GM18508 (cell line): ENCODE measurements at regions not wholly inside any gene's neighbourhood (a gene's known extent, or its start where the extent isn't known, plus 50 kb on each side); places are given as distances from the start of the nearest gene placed in this dataset.
"Not testable (repeated sequence)": the region's sequence is repeated elsewhere in the genome, so short reads cannot be mapped to it uniquely, and the experiment has no call there.

Source experiments
- ATAC-seq: cut with Tn5 transposase; IDR thresholded peaks from one replicate; pipeline ENCODE4 v1.9.1; 2021; ENCODE audit warnings: moderate number of reproducible peaks; ENCODE audit not compliant: insufficient read depth, unreplicated experiment

DNA sequence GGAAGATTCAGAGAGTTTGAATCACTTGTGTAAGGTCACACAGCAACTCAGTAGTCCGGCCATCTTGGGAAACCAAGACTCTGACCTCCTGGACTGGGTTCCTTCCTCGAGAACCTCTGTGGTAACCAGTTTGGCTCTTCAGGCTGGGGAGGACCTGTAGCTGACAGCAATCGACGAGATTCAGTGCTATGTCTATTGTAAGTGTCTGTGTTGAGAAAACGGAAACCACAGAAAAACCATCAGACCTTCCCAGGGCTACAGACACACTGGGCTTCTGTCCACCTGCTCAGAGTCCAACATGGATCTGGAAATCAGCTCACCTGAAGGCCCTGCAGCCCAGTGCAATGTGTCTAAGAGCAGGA, 403.7 kb downstream of the RPS24 start:
- ATAC-seq, result no peak

DNA sequence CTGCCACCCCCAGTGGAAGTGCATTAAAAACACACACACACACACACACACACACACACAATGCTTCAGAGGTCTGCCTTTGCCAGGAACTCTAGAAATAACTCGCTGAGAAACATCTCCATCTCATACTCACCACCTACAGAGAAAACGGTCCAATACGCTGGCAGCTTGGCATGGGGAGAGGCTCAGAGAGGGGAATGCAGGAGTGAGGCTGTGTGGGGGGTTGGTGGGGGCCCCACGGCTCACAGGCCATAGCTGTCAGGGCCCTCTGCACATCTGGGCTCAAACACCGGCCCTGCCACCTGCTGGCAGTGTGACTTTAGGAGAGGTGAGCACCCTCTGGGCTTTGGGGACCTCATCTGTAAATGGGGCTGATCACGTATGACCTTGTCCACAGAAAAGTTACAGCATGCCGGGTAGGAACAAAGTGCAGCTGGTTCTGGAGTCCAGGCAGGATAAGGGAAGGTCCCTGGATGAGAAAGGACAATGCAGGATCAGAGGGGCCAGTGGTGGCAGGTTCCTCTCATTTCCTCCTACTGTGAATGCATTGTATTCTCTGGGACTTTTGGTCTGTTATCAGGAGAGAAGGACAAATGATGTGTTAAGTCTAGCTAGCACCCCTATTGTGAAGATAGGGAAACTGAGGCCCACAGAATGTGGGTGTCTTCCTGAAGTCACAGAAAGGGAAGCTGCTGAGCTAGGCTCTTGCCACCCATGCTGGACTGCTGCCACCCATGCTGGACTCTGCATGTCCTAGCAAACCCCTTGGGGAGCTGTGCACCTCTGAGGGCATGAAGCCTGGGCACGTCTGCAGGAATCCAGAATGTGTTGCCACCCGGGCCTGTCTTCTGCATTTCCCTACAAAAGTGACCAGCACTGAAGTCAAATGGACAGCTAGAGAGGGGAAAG, 404.6 kb downstream of the RPS24 start:
- ATAC-seq, result no peak

DNA sequence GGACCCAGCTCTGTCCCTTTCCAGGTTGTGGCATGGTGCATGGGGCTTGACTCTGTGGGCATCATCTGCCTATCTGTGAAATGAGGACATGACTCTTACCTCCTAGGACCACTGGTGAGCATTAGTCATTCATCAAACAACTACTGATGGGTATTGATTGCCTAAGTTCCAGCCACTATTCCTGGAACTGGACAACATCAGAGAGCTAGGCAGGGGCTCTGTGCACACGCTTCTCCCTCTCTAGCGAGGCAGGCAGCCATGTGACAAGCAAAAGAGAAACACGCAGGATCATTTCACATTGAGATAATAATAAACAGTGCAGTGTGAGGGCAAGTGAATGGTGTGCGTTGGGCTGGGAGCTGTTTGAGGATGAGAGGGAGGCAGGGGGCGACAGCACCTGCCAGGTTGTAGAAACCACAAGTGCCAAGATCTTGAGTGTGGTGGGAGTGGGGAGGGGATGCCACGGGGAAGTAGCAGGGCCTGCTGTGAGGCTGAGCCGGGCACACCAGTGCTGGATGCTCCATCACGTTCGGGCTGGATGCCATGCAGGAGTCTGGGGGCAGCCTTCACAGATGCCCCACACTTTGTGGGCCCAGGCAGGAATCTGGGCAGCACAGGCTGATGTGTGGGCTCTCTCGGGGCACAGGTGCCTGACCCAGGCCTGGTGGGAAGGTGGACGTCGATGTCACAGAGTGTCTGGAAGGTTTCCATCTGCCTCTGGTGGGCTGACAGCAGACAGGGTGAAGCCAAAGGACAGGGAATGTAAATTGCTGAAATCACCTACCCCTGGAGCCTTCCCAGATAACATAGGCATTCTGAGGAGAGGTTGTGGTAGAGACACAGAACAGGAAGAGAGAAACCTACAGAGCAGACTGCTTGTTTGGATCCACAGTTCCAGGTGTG, 405.5 kb downstream of the RPS24 start:
- no peak for ATAC-seq

DNA sequence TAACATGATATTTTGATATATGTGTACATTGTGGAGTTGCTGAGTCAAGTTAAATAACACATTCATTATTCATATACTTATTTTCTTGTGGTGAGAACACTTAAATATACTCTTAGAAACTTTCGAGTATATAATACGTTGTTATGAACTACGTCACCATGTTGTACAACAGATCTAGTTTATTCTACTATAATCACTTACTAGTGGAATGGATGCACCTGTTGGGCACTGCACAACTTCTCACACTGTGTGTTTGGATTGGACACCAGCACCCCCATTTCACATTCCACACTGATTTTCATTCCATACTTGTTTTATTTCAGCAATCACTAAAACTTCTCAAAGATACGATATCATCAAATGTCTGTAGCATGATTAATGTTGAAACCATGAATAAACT, 407.3 kb downstream of the RPS24 start:
- no peak for ATAC-seq

DNA sequence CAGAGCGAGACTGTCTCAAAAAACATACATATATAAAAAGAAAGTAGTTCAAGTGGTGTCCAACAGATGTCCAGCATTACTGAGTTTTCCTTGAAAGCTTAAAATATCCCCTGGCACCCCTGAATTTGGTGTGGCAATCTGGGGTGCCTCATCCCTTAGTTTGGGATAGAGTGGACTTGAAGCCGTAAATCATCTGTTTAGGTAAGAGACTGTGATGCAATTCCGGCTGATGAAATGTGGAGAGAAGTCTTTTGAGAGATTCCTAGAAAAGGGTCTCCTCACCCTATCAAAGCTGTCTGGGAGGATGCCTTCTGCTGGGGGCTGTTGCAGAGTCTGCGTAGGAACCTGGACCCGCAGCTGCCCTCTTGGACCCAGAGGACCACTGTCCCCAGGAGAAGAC, 408.0 kb downstream of the RPS24 start:
- no peak for ATAC-seq

DNA sequence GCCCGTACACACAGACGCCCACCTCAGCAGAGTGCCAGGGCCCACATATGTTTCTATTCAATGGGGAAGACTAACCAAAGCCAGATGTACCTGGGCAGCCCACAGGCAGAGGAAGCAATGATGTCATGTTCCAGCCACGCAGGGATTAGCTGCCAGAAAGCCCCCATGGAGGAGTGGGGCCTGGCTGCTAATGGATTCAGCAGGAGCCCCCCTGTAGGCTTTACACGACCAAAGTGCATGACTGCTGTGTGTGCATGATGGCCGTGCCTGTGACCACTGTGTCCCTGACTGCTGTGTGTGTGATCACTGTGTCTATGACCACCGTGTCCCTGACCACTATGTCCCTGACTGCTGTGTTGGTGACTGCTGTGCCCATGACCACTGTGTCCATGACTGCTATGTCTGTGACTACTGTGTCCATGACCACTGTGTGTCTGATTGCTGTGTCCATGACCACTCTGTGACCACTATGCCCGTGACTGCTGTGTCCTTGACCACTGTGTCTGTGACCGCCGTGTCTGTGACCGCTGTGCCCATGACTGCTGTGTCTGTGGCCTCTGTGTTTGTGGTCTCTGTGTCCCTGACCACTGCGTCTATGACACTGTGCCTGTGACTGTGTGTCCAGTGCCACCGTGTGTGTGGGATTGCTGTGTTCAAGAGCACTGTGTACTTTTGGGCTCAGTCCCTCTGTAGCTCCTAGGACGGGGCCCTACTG, 409.3 kb downstream of the RPS24 start:
- ATAC-seq, result no peak

DNA sequence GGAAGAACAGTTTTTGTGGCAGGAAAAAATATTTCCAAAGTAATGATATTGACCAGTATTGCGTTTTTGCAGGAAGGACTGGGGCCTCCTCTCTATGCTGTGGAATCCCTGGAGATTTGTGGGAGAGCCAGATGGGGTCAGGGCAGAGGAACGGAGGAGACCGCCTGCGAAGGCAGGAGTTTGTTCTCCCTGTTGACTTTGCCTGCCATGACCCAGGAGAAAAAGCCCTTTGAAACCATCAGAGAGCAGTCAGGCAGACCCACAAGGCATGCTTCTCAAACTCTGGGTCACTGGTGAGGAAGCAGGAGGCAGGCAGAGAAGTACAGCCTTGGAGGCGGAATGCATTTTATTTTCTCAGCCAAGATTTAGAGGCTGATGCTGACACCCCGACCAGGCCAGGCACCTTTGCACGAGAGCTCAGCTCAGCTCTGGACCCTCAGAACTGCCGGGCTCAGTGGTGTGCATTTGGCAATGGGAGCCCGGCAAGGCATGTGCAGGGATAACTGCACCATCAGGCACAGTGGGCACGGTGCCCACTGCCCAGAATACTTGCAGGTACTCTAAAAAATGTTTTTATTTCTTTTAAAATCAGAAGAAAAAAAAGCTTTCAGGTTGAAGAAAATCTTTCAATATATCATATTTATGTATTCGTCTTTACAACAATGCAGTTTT, 410.4 kb downstream of the RPS24 start:
- ATAC-seq, result no peak

DNA sequence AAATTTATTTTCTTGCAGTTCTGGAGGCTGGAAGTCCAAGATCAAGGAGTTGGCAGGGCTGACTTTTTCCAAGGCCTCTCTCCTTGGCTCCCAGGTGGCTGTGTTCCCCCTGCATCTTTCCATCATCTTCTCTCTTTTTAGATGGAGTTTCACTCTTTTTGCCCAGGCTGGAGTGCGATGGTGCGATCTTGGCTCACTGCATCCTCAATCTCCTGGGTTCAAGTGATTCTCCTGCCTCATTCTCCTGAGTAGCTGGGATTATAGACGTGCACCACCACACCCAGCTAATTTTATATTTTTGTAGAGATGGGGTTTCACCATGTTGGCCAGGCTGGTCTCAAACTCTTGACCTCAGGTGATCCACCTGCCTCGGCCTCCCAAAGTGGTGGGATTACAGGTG, 411.1 kb downstream of the RPS24 start:
- not testable (repeated sequence) for ATAC-seq

DNA sequence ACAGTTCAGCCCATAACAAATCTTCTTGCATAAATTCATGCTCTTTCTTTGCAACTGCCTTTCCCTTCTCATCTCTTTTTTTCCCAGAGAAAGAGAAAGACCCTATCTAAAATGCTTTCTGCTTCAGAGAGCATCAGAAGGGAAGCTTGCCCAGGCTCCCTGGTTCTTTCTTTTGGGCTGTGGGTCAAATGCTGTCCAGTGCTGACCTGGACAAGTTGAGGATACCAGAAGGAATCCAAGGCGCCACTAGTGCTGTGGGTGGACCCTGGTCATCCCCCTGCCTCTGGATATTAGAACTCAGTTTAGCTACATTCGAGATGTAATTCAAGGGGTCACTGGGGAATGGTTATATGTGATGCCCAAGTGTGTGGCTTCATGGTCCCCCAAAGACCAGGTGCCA, 411.6 kb downstream of the RPS24 start:
- no peak for ATAC-seq

DNA sequence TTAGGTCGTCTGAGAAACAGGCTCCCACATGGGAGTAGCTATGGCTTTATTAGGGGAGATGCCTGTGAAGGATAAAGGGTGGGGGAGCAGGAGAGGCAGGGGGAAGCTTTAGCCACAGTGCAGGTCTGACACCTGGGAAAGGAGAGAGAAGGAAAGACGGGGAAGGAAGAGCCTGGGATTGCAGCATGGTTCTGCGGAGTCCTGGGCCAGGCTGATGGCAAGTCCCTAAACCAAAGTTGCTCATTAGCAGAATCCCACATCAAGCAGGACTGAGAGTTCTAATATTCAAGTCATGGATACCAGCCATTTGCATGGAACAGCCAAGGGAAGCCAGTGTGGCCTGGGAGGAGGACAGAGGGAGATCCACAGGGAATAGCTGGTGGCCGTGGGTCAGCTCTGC, 414.8 kb downstream of the RPS24 start:
- ATAC-seq, result no peak

DNA sequence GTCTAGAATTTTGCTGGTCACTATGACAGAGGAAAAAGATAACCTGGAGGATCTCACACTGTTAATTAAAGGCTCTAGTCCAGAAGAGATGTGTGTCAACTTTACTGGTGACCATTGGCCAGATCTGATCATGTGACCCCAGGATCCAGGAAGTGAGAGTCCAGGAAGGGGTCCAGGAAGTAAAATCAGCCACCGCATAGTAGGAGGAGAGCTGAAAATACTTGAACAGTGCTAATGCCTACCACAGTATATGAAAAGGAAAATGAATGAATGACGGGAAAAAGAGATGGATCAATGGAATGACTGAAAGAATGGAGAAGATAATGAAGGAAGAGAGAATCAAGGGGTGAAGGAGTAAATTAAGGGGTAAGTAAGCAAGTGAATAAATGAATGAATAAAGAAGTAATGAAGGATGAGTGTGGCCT, 415.3 kb downstream of the RPS24 start:
- ATAC-seq, result no peak

DNA sequence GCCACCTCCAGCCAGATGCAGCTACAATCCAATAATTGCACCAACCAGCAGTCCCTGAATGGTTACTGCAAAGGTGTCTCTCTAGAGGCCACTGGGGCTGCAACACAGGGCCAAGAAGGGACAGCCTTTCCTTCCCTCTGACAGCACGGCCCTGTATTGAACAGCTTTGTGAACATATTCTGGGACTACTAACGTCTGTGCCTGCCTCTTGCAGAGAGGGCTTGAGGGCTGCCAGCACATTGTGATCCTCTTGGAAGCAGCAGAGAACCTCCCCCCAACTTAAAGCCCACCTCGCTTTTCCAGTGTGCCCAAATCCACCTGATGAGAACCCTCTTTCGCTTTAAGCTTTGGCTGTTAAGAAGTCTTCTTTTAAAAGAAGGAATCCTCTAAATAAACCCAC, 415.9 kb downstream of the RPS24 start:
- ATAC-seq, result no peak

DNA sequence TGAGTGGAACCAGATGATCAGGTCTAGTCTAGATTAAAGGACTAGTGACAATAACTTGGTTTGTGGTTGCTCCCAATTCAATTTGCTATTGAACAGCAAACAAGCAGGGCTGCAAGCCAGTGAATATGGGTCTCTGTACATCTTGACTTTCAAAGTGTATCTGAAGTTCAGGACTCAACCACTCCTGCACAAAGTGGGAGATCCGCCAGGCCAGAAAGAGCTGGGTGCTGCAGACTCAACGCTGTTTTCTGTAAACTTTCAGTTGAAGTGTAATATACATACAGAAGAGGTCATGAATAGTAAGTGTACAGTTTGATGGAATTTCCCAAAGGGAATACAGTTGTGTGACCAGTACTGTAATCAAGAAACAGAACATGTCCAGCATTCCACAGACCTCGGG, 416.6 kb downstream of the RPS24 start:
- ATAC-seq, result no peak

DNA sequence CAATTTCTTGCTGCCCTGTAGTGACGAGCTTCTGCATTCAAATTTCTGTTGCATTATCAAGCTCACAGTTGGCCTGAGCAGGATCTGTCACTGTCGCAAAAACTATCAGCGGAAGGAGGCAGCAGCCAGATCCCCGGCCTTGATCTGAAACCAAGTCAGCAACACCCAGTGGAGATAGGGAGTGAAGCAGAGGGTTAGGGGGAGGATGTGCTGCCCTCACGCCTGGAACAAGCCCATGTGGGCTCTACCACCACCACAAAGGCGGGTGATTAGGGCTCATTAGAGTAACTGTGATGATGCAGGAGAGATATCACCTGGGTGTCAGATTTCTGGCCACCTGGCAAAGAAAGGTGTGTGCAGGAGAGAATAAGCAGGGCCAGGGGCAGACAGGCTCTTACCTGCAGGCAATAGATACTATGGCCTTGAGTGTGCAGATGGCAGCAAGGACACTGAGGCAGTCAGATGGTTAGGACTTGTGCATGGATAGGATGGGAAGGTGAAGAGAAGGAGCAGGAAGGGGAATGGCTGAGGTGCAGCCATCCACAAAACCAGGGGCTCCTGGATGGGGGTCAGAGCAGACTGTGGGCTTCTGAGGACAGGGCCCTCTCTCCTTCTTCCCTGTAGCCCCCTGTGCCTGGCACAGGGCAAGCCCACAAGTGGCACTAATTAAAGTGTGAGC, 417.3 kb downstream of the RPS24 start:
- ATAC-seq, result no peak

DNA sequence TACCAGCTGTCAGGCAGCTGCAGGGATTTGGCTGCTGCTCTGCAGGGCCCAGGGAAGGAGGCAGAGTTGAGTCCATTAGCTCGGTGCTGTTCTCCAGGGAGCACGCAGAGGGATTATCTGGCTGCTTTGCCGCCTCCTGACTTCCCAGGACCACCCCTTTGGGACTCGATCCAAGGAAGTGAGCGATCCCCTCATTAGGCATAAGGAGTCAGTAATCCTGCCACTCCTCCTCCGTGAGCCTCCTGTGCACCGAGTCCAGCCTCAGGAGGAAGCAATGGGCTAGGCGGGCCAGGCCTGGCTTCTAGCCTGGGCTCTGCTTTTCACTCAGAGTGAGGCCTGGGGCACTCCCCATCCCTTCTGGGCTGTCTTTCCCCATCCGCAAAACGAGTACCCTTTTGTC, 417.9 kb downstream of the RPS24 start:
- ATAC-seq, result no peak

DNA sequence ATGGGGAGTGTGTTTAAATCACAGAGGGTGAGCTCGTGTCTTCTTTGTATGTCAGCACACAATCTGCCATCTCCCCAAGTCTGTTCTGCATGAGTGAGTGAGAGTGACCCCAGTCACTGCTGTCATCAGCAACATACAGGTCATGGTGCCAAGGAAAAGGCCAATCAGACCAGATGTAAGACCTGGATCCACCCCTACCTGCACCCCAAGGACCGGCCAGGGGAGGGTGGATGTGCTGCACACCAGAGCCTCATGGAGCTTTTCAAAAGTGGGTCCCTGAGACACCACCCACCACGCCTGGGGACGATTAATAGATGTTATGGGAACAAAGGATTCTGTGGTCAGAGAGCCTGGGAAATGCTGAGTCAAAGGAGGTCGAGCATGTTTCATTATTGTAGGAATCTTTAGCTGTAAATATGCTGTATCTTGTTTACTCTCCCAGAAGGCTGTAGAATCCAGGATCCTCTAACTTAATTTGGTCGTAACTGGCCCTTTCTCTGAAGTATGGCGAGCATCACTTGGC, 420.5 kb downstream of the RPS24 start:
- no peak for ATAC-seq

DNA sequence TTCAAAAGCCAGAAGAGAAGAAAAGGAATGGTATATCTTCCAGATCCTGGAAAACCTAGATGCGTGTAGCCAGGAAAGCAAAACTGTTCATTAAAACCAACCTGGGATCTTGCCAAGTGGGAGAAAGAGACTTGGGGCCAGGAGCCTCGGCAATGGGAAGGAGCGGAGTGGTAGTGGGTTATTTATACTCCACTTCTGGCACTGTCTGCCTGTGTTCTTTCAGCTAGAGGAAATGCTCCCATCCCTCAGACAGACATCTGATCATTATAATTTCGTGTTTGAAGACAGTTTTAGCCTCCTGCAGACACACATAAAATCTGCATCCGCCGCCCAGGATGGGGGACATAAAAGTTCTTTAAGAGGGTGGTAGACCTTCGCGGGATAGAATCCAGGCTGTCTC, 421.6 kb downstream of the RPS24 start:
- ATAC-seq, result no peak

DNA sequence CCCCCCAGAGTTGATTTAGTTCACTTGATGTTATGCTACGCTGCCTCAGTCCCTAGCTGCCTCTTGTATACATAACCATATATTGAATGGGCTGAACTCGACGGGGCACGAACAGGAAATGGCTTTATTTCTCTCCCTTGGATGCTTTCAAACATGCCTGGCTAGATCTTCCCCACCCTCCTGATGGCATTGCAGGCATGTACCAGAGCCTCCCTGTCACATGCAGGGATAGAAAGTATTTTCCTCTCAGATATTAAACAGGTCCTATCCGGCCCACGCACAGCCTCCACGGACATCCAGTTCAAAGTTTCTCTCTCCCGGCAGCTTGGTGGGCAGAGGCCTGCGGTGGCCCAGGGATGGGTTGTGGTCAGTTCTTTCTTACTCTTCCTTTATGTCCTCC, 422.1 kb downstream of the RPS24 start:
- ATAC-seq, result no peak

DNA sequence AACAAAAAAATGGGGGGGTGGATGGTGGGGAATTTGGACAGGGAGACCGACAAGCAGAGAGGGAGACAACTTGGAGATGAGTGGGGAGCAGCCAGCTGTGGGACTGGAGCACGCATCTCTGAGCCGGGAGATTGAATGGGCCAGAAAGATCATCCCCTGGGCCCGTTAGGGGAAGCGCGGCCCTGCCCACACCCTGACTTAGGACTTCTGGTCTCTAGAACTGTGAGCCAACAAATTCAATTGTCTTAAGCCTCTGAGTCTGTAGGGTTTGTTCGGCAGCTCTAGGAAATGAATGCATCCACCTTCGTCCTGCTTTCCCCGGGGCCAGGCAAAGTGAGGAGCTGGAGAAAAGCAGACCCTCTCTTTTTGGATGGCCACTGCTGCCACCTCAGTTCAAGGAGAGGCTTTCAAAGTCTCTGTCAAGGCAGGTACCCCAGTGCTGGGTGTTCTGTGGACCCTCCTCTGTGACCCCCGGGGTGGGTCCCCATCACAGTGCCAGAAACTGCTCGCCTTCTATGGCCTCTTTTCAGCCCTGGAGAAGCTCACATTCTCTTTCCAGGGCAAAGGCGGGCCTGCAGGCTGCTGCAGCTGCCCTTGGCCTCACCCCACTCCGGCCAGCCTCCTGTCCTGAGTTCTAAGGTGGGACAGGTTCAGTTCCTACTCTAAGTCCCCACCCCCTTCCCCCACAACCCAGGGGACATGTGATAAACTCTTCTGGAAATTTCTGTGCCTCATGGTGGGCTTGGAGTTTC, 423.2 kb downstream of the RPS24 start:
- ATAC-seq, result no peak
